ENCODE measurements at regions not wholly inside any gene's neighbourhood (a gene's known extent, or its start where the extent isn't known, plus 50 kb on each side); places are given as distances from the start of the nearest gene placed in this dataset.

DNA sequence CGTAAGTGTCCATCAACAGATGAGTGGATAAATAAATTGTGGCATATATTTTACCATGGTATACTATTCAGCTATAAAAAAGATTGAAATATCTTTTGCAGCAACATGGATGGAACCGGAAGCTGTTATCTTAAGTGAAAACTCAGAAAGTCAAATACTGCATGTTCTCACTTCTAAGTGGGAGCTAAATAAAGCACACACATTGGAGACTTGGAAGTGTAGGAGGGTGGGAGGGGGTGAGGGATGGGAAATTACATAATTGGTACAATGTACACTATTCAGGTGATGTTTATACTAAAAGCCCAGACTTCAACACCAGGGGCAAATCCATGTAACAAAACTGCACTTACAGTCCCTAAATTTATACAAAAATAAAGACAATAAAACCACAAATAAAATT is 72.6 kb upstream of the SPRY1 start:
- Histone ChIP-seq H4K91ac (ENCODE audit: insufficient read depth, low read depth, low read length) (no peak overlapping the region), H2BK20ac (ENCODE audit: low read depth, low read length) (no peak overlapping the region), H3K36me3 (ENCODE audit: control insufficient read depth, insufficient read depth, low read length) (no peaks in the 10 kb centered on the region), H3K4me3 (ENCODE audit: insufficient read depth, low read depth, low read length) (no peak overlapping the region), H3K4me1 (ENCODE audit: control insufficient read depth, insufficient read depth, low read length) (no peaks in the 10 kb centered on the region), H3K56ac (ENCODE audit: extremely low read depth, insufficient read depth, low read length) (no peak overlapping the region), H3K9me3 (ENCODE audit: control insufficient read depth, insufficient read depth, low read length) (peaks cover 3% of the 10 kb centered on the region; the same call in 1 of the 2 replicates), H3K18ac (ENCODE audit: low read depth, low read length) (no peak overlapping the region), H3K4ac (ENCODE audit: low read depth, low read length) (no peak overlapping the region), H3K27ac (ENCODE audit: insufficient read depth, low read length) (no peak overlapping the region), H3K23ac (ENCODE audit: low read depth, low read length) (no peak overlapping the region), H4K8ac (ENCODE audit: low read depth in 2 of 2, low read length in 2 of 2) (no peak overlapping the region), H2BK5ac (ENCODE audit: low read depth, low read length, poor library complexity, severe bottlenecking) (no peak overlapping the region), H2BK120ac (ENCODE audit: low read depth, low read length) (no peak overlapping the region), H4K5ac (ENCODE audit: low read depth, low read length) (no peak overlapping the region), H3K9me1 (ENCODE audit: insufficient read depth, low read length) (no peaks in the 10 kb centered on the region), H3K79me1 (ENCODE audit: low read depth in 1 of 2, low read length in 2 of 2) (no peaks in the 10 kb centered on the region), H3K14ac (replicated peaks; ENCODE audit: low read depth, low read length) (no peak overlapping the region), H2AFZ (replicated peaks; ENCODE audit: low read length, poor library complexity) (no peak overlapping the region), H3K9ac (ENCODE audit: low read depth, low read length) (no peak overlapping the region), H3K27me3 (ENCODE audit: control insufficient read depth, insufficient read depth, low read length) (no peaks in the 10 kb centered on the region), H3K4me2 (ENCODE audit: low read depth, low read length) (no peak overlapping the region), H2AK5ac (ENCODE audit: low read depth, low read length) (no peak overlapping the region), H2AK9ac (replicated peaks; ENCODE audit: low read depth, low read length, poor library complexity) (no peak overlapping the region), H4K20me1 (ENCODE audit: insufficient read depth, low read length) (no peaks in the 10 kb centered on the region), H2BK15ac (ENCODE audit: low read depth, low read length) (no peak overlapping the region)
- no peak for TF ChIP-seq FOS (IDR thresholded peaks at IDR 0.05; ENCODE audit: low read depth, low read length)
- no peak for TF ChIP-seq RAD21 (IDR thresholded peaks at IDR 0.05; ENCODE audit: low read length)
- no peak for TF ChIP-seq RFX5 (IDR thresholded peaks at IDR 0.05; ENCODE audit: low read depth, low read length)
- TF ChIP-seq, protein P1, sequence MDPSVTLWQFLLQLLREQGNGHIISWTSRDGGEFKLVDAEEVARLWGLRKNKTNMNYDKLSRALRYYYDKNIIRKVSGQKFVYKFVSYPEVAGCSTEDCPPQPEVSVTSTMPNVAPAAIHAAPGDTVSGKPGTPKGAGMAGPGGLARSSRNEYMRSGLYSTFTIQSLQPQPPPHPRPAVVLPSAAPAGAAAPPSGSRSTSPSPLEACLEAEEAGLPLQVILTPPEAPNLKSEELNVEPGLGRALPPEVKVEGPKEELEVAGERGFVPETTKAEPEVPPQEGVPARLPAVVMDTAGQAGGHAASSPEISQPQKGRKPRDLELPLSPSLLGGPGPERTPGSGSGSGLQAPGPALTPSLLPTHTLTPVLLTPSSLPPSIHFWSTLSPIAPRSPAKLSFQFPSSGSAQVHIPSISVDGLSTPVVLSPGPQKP (IDR thresholded peaks at IDR 0.05; ENCODE audit: borderline replicate concordance, low read depth, low read length): no peak
- no peak for TF ChIP-seq MAFK (IDR thresholded peaks at IDR 0.05; ENCODE audit: low read depth, low read length)
- TF ChIP-seq, protein P2, sequence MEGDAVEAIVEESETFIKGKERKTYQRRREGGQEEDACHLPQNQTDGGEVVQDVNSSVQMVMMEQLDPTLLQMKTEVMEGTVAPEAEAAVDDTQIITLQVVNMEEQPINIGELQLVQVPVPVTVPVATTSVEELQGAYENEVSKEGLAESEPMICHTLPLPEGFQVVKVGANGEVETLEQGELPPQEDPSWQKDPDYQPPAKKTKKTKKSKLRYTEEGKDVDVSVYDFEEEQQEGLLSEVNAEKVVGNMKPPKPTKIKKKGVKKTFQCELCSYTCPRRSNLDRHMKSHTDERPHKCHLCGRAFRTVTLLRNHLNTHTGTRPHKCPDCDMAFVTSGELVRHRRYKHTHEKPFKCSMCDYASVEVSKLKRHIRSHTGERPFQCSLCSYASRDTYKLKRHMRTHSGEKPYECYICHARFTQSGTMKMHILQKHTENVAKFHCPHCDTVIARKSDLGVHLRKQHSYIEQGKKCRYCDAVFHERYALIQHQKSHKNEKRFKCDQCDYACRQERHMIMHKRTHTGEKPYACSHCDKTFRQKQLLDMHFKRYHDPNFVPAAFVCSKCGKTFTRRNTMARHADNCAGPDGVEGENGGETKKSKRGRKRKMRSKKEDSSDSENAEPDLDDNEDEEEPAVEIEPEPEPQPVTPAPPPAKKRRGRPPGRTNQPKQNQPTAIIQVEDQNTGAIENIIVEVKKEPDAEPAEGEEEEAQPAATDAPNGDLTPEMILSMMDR (conservative IDR thresholded peaks at IDR 0.05; ENCODE audit: low read depth, low read length): no peak
- TF ChIP-seq, protein P3, sequence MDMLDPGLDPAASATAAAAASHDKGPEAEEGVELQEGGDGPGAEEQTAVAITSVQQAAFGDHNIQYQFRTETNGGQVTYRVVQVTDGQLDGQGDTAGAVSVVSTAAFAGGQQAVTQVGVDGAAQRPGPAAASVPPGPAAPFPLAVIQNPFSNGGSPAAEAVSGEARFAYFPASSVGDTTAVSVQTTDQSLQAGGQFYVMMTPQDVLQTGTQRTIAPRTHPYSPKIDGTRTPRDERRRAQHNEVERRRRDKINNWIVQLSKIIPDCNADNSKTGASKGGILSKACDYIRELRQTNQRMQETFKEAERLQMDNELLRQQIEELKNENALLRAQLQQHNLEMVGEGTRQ (IDR thresholded peaks at IDR 0.05; ENCODE audit: low read depth, low read length): no peak
- no peak for TF ChIP-seq BHLHE40 (IDR thresholded peaks at IDR 0.05; ENCODE audit: low read depth, low read length)
- no peak for TF ChIP-seq CEBPB (IDR thresholded peaks at IDR 0.05; ENCODE audit: low read depth, low read length)
- TF ChIP-seq MXI1 (IDR thresholded peaks at IDR 0.05; ENCODE audit: borderline replicate concordance, low read depth, low read length): no peak
- no peak for TF ChIP-seq SMC3 (IDR thresholded peaks at IDR 0.05; ENCODE audit: low read depth, low read length)
- TF ChIP-seq MAZ (IDR thresholded peaks at IDR 0.05; ENCODE audit: borderline replicate concordance, low read depth, low read length): no peak
- no peak for TF ChIP-seq POLR2A (IDR thresholded peaks at IDR 0.05; ENCODE audit: low read depth, low read length)
- no peak for TF ChIP-seq CHD1 (IDR thresholded peaks at IDR 0.05; ENCODE audit: low read depth, low read length)
- no TSS peak for BruUV-seq (replicated peaks)
- in situ Hi-C loops (cut with MboI; ENCODE audit: low sequenced_read_pairs): no loop called here
- CTCF ChIA-PET: no interaction called here
- intact Hi-C loops (cut with micrococcal nuclease): no loop called here
- POLR2A ChIA-PET (ENCODE audit: unreplicated experiment): no interaction called here
- ATAC-seq (ENCODE audit: low read depth): no peak
- WGBS, 2 experiments (ENCODE audit: extremely low coverage in 2 of 2, insufficient read length in 1 of 2): no CpG with 5 or more reads among the region's 2 CpGs
- dilution Hi-C loops (cut with HindIII; ENCODE audit: low sequenced_read_pairs, unreplicated experiment): no loop called here
- no peak for DNase-seq
